K562 (cell line): ENCODE measurements at regions not wholly inside any gene's neighbourhood (a gene's known extent, or its start where the extent isn't known, plus 50 kb on each side); places are given as distances from the start of the nearest gene placed in this dataset.

Experiments used
- ARID2 ChIP-seq: fragments of 450-650 bp; IDR thresholded peaks from 2 replicates; pipeline ENCODE4 v1.6.1; 2017; ENCODE audit warnings: antibody characterized with exemption, mild to moderate bottlenecking
- ASH1L ChIP-seq: fragments of 450-650 bp; IDR thresholded peaks from 2 replicates; pipeline ENCODE4 v1.6.1; 2018; ENCODE audit warnings: borderline replicate concordance, mild to moderate bottlenecking, low read depth; ENCODE audit not compliant: partially characterized antibody
- BCLAF1 ChIP-seq, 2 experiments: fragments of 450-650 bp in 1 of 2; IDR thresholded peaks; 2 replicates each; pipeline ENCODE4 v1.6.1; 2011 to 2017; ENCODE audit warnings: low read depth in 2 of 2, antibody characterized with exemption in 1 of 2, borderline replicate concordance in 1 of 2, low read length in 1 of 2, mild to moderate bottlenecking in 1 of 2, mixed read lengths in 1 of 2; ENCODE audit not compliant: control insufficient read depth in 1 of 2
- CEBPB ChIP-seq: fragments of 450-650 bp; IDR thresholded peaks from 2 replicates; pipeline ENCODE4 v1.6.1; 2016; ENCODE audit warnings: missing genetic modification characterization, missing compliant biosample characterization
- CREB3L1 ChIP-seq: fragments of 450-650 bp; IDR thresholded peaks from 2 replicates; pipeline ENCODE4 v1.6.1; 2014; ENCODE audit warnings: low read depth, mild to moderate bottlenecking, moderate library complexity, borderline replicate concordance
- DNMT1 ChIP-seq: fragments of 450-650 bp; IDR thresholded peaks from 2 replicates; pipeline ENCODE4 v1.6.1; 2016; ENCODE audit warnings: antibody characterized with exemption, mild to moderate bottlenecking
- ELF2 ChIP-seq: fragments of 250-450 bp; sonication (Bioruptor Pico); IDR thresholded peaks from 2 replicates; pipeline ENCODE4 v1.5.0; 2021; ENCODE audit warnings: mild to moderate bottlenecking
- EZH2 ChIP-seq: IDR thresholded peaks from 2 replicates; pipeline ENCODE4 v1.6.1; 2012; ENCODE audit warnings: low read depth, mild to moderate bottlenecking, inconsistent platforms, low read length, borderline replicate concordance
- GABPB2 ChIP-seq: fragments of 250-450 bp; sonication (Bioruptor Pico); conservative IDR thresholded peaks from 2 replicates; pipeline ENCODE4 v1.5.1; 2021; ENCODE audit warnings: mild to moderate bottlenecking
- HDAC3 ChIP-seq: fragments of 450-650 bp; IDR thresholded peaks from 2 replicates; pipeline ENCODE4 v1.6.1; 2018; ENCODE audit warnings: borderline replicate concordance, mild to moderate bottlenecking, moderate library complexity; ENCODE audit not compliant: partially characterized antibody
- HIVEP1 ChIP-seq: fragments of 250-450 bp; sonication (Bioruptor Pico); IDR thresholded peaks from 2 replicates; pipeline ENCODE4 v1.4.0; 2020; ENCODE audit warnings: mild to moderate bottlenecking
- KDM2B ChIP-seq: fragments of 250-450 bp; sonication (Bioruptor Pico); IDR thresholded peaks from 2 replicates; pipeline ENCODE4 v1.8.0; 2021; ENCODE audit warnings: mild to moderate bottlenecking, moderate library complexity
- SIX5 ChIP-seq, 2 experiments: IDR thresholded peaks; 2 replicates each; pipeline ENCODE4 v1.6.1; 2011; ENCODE audit warnings: low read length in 2 of 2, borderline replicate concordance in 1 of 2, low read depth in 1 of 2, mild to moderate bottlenecking in 1 of 2, moderate library complexity in 1 of 2; ENCODE audit not compliant: insufficient read depth in 1 of 2
- SLC30A9 ChIP-seq: fragments of 250-450 bp; sonication (Bioruptor Pico); IDR thresholded peaks from 2 replicates; pipeline ENCODE4 v1.8.0; 2022; ENCODE audit warnings: mild to moderate bottlenecking, moderate library complexity
- SOX6 ChIP-seq: fragments of 450-650 bp; IDR thresholded peaks from 2 replicates; pipeline ENCODE4 v1.6.1; 2014; ENCODE audit warnings: mild to moderate bottlenecking
- SRSF7 ChIP-seq: fragments of 200-400 bp; formaldehyde crosslinking; optimal IDR thresholded peaks from 2 replicates; pipeline ENCODE3; 2017; ENCODE audit warnings: mild to moderate bottlenecking, low read depth, low read length
- TEAD2 ChIP-seq: fragments of 450-650 bp; IDR thresholded peaks from 2 replicates; pipeline ENCODE4 v1.6.1; 2016; ENCODE audit warnings: missing genetic modification characterization, control low read depth, missing compliant biosample characterization
- TFE3 ChIP-seq: fragments of 450-650 bp; formaldehyde crosslinking; IDR thresholded peaks from 2 replicates; pipeline ENCODE4 v1.4.0; 2020; ENCODE audit warnings: mild to moderate bottlenecking, mixed read lengths
- TOE1 ChIP-seq, 2 experiments: fragments of 450-650 bp in 1 of 2; sonication (generic) in 1 of 2; formaldehyde crosslinking in 1 of 2; IDR thresholded peaks; 2 replicates each; pipeline versions ENCODE4 v1.7.1 to v1.8.0; 2016 to 2022; ENCODE audit warnings: borderline replicate concordance in 2 of 2, mild to moderate bottlenecking in 2 of 2, antibody characterized with exemption in 1 of 2, inconsistent platforms in 1 of 2, low read depth in 1 of 2, missing genetic modification reagents in 1 of 2, moderate library complexity in 1 of 2
- WHSC1 ChIP-seq: IDR thresholded peaks from one replicate; pipeline ENCODE4 v1.6.1; 2012; ENCODE audit warnings: low read length, control low read depth, inconsistent platforms
- ZBTB1 ChIP-seq: sonication (generic); formaldehyde crosslinking; IDR thresholded peaks from 2 replicates; pipeline ENCODE4 v1.8.1; 2023; ENCODE audit warnings: missing genetic modification reagents, low read depth, mild to moderate bottlenecking, borderline replicate concordance
- ZNF311 ChIP-seq: fragments of 250-450 bp; sonication (Bioruptor Pico); IDR thresholded peaks from 2 replicates; pipeline ENCODE4 v1.4.0; 2020; ENCODE audit warnings: mild to moderate bottlenecking, moderate library complexity
- ZNF717 ChIP-seq: fragments of 250-450 bp; sonication (Bioruptor Pico); IDR thresholded peaks from 2 replicates; pipeline ENCODE4 v1.5.0; 2021
- ZSCAN29 ChIP-seq: fragments of 450-650 bp; IDR thresholded peaks from 2 replicates; pipeline ENCODE4 v1.6.1; 2017

- no peak for TF ChIP-seq CREB3L1
- peak; percentile 56 to 59 for TF ChIP-seq SIX5 (IDR thresholded peaks at IDR 0.05; ENCODE audit: borderline replicate concordance in 1 of 2, insufficient read depth in 1 of 2, low read depth in 1 of 2, low read length in 2 of 2)
- no peak for TF ChIP-seq TEAD2 (tag)
- TF ChIP-seq BCLAF1 (IDR thresholded peaks at IDR 0.05; ENCODE audit: borderline replicate concordance in 1 of 2, control insufficient read depth in 1 of 2, low read depth in 2 of 2, low read length in 1 of 2) = peak in 1 of 2 experiments; percentile 85; a peak in 2 of 4 replicates
- no peak for TF ChIP-seq HDAC3
- no peak for TF ChIP-seq EZH2
- peak; percentile 64 for TF ChIP-seq ASH1L
- no peak for TF ChIP-seq SRSF7
- no peak for TF ChIP-seq ZNF311 (CRISPR knock-in tag)
- TF ChIP-seq ZSCAN29 = no peak
- TF ChIP-seq TOE1 (IDR thresholded peaks at IDR 0.05; ENCODE audit: borderline replicate concordance) = peak; percentile 99
- no peak for TF ChIP-seq TOE1 (CRISPR knock-in tag; IDR thresholded peaks at IDR 0.05; ENCODE audit: borderline replicate concordance, low read depth)
- peak; percentile 99 for TF ChIP-seq TFE3 (CRISPR knock-in tag)
- no peak for TF ChIP-seq ZNF717 (CRISPR knock-in tag)
- no peak for TF ChIP-seq GABPB2 (CRISPR knock-in tag)
- TF ChIP-seq ARID2 = no peak
- TF ChIP-seq WHSC1 = no peak
- no peak for TF ChIP-seq SOX6
- peak; percentile 48; the same call in 1 of the 2 replicates for TF ChIP-seq CEBPB (tag)
- TF ChIP-seq DNMT1 = no peak
- TF ChIP-seq ELF2 (CRISPR knock-in tag) = no peak
- no peak for TF ChIP-seq SLC30A9 (CRISPR knock-in tag)
- TF ChIP-seq ZBTB1 = no peak
- no peak for TF ChIP-seq HIVEP1 (CRISPR knock-in tag)
- TF ChIP-seq KDM2B (CRISPR knock-in tag) = no peak
Measured at GRCh38 chrX:40996886-40997530, 88.2 kb upstream of the USP9X start (continued).
